GM18861 (cell line): ENCODE measurements at regions not wholly inside any gene's neighbourhood (a gene's known extent, or its start where the extent isn't known, plus 50 kb on each side); places are given as distances from the start of the nearest gene placed in this dataset.

Source experiments
- ATAC-seq: cut with Tn5 transposase; IDR thresholded peaks from one replicate; pipeline ENCODE4 v1.9.1; 2021; ENCODE audit not compliant: unreplicated experiment

DNA sequence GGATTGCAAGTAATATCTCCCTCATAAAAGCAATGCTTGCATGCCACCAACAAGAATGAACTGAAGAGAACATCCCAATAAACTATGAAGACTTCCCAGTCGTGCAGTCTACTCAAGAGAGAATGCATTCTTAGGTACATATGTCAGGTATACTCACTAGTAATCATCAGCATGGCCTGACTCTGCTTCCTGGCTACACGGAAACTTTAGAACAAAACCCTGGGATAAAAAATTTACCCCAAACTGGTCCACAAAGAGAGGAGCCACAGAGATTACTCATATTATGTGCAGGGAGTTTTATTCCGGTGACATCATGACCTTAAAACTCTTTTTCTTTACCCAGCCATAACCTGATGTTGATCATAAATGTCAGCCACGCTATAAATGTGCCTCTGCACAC, 57.5 kb upstream of the PAPPA start:
- no peak for ATAC-seq

DNA sequence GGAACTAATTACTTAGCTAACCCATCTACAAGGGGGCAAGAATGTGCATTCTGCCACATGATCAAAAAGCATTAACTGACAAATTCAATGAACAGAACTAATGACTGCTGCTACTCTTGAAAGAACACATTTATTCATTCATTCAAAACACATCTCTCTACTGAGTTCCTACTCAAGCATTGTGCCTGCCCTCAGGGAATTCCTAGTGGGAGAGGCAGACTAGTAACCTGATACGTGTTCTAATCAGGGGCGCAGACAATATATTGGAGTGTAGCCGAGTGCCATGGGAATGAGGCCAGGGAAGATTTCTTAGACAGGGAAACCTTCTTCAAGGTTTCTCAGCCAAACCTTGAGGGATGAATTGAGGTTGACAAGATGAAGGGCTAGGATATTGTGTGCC, 56.7 kb upstream of the PAPPA start:
- no peak for ATAC-seq

DNA sequence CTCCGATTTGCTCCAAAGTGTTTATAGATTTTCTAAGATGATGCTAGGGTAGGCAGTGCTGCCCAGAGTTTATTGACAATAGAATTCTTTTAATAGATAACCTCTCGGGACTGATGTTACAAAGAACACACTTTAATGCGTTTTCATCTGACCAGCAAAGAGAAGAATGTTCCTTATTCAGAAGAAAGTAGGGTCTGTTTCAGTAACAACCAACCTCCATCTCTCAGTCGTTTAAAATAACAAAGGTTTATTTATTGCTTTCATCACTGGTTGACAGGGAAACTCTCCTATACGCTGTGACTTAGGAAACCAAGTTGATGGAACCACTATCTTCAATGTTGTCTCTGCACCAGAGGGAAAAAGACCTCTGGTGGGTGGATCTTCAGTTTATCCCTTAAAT, 55.1 kb upstream of the PAPPA start:
- no peak for ATAC-seq

DNA sequence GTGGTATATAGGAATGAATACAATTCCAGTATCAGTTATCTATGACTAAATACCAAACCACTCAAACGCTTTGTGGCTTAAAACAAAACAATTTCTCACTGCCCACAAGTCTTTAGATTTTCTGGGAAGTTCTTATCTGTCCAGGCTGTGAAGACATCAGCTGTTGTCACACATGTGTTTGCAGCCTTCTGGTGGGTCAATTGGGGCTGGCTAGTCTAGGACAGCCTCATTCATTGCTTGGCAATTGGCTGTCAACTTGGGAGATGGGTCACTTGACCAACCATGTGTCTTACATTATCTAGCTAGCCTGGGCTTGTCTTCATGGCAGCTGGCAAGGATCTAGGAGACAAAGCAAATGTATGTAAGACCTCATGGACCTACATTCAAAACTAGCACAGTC, 53.8 kb upstream of the PAPPA start:
- no peak for ATAC-seq

DNA sequence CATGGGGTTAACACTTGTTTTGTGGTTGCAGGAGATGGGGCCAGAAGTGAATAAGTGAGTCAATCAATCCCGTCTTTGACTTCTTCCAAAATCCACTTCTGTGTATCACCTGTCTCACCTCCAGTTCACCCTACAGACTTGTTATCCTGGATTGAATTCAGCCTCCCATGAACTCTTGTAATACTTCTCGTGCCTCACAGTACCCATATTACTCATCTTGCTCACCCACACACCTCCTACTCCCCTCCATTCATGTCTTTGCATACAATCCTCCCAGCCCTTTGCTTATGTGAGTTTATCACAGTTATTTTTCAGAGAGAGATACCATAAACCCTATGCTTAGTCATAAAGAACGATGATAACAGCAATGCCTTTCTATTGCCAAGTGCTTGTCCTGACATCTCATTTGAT, 52.9 kb upstream of the PAPPA start:
- no peak for ATAC-seq

DNA sequence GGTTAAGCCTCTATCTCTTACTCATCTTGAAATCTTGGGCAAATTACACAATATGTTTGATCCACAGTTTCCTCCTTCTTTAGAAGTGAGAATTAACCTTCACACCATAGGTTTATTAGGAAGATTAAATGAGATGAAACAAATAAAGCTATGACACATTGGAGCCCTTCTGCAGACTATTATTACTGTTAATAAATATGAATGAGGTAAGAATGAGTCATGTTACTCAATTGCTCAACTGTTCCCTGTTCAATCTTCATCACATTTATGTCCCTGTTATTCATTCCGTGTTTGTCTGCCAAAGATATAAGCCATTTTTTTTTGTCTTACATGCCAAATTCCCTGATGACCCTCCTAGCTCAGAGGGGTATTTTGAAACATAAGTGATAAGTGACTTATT, 52.1 kb upstream of the PAPPA start:
- no peak for ATAC-seq

DNA sequence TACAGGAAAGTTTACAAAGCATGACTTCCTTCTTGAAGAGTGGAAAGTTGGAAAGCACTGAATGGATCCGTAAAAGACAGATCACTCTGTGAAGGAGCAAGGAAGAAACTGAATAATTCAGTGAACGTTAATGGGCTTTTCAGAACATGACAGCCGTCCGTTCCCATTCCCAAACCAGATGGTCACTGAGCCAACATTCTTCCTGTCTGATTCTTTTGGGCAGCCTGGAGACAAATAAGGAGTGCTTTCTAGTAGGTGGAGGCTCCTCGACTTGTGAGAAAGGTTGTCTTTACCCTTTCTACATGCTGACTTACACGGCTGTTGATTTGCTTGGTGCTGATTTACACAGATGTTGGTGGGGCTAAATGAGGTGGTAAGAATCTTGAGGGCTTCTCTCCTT, 51.0 kb upstream of the PAPPA start:
- ATAC-seq, result no peak
